H1 (cell line): ENCODE measurements at regions not wholly inside any gene's neighbourhood (a gene's known extent, or its start where the extent isn't known, plus 50 kb on each side); places are given as distances from the start of the nearest gene placed in this dataset.

Experiments
- CTCF ChIA-PET: fragments of 300-600 bp; sonication (Branson Sonifier 250); formaldehyde crosslinking; loops from one replicate; lab custom pipeline; 2021; ENCODE audit not compliant: partially characterized antibody; lab: Charles Lee
- POLR2A ChIA-PET: fragments of 300-600 bp; sonication (Branson Sonifier 250); formaldehyde crosslinking; loops from one replicate; lab custom pipeline; 2021; ENCODE audit warnings: inconsistent platforms; ENCODE audit not compliant: partially characterized antibody; lab: Charles Lee
- DNase-seq, 2 experiments: peaks; one replicate each; pipeline versions ENCODE4 v3.0.0 to v3.0.0-alpha.2; 2010 to 2022; ENCODE audit warnings: low spot score in 2 of 2, low read depth in 1 of 2, mixed read lengths in 1 of 2
- FAIRE-seq: peaks from 2 replicates; lab custom pipeline; 2011; peaks lifted over from hg19 to GRCh38; lab: Jason Lieb, UNC
- H2AFZ ChIP-seq: 2 replicates; pipeline ENCODE4 v1.8.1; 2012; ENCODE audit warnings: low read length, inconsistent platforms
- H2AK5ac ChIP-seq: 2 replicates; pipeline ENCODE4 v1.6.1; 2013; ENCODE audit warnings: low read depth, low read length
- H2BK120ac ChIP-seq: replicated peaks from 2 replicates; pipeline ENCODE3; 2013; ENCODE audit warnings: low read depth, low read length, inconsistent platforms
- H2BK12ac ChIP-seq: 2 replicates; pipeline ENCODE4 v1.6.1; 2013; ENCODE audit warnings: low read depth, low read length
- H2BK15ac ChIP-seq: 2 replicates; pipeline ENCODE4 v1.6.1; 2013; ENCODE audit warnings: low read length
- H2BK20ac ChIP-seq: 2 replicates; pipeline ENCODE4 v1.6.1; 2013; ENCODE audit warnings: low read length
- H2BK5ac ChIP-seq: 2 replicates; pipeline ENCODE4 v1.6.1; 2013; ENCODE audit warnings: low read depth, low read length
- H3K14ac ChIP-seq: 2 replicates; pipeline ENCODE4 v1.6.1; 2013; ENCODE audit warnings: inconsistent platforms; ENCODE audit not compliant: insufficient read length
- H3K18ac ChIP-seq: 2 replicates; pipeline ENCODE4 v1.6.1; 2013; ENCODE audit warnings: low read length; ENCODE audit errors: extremely low read depth
- H3K23ac ChIP-seq: 2 replicates; pipeline ENCODE4 v1.6.1; 2013; ENCODE audit warnings: inconsistent platforms; ENCODE audit not compliant: insufficient read length
- H3K23me2 ChIP-seq: 2 replicates; pipeline ENCODE4 v1.6.1; 2013; ENCODE audit warnings: low read depth, low read length
- H3K27ac ChIP-seq: 2 replicates; pipeline ENCODE4 v1.6.1; 2011; ENCODE audit warnings: low read depth, low read length, inconsistent platforms
- H3K27me3 ChIP-seq, 4 experiments: replicated peaks in 1 of 4; 1 replicate in 1 of 4; 2 replicates in 3 of 4; pipeline versions ENCODE4 v1.6.1 to v1.8.1; 2011 to 2013; ENCODE audit warnings: low read length in 3 of 4, mild to moderate bottlenecking in 3 of 4, inconsistent platforms in 2 of 4, mixed read lengths in 2 of 4, moderate library complexity in 1 of 4; ENCODE audit not compliant: control insufficient read depth in 3 of 4, insufficient read depth in 3 of 4; ENCODE audit errors: extremely low read depth in 1 of 4
- H3K36me3 ChIP-seq, 4 experiments: 2 replicates each; pipeline versions ENCODE4 v1.6.1 to v1.8.1; 2011 to 2013; ENCODE audit warnings: mild to moderate bottlenecking in 4 of 4, low read length in 3 of 4, moderate library complexity in 2 of 4, control low read depth in 1 of 4, inconsistent platforms in 1 of 4; ENCODE audit not compliant: insufficient read depth in 4 of 4, control insufficient read depth in 2 of 4
- H3K4ac ChIP-seq: replicated peaks from 2 replicates; pipeline ENCODE3; 2013; ENCODE audit warnings: low read length, low read depth, mixed read lengths, inconsistent platforms; ENCODE audit not compliant: insufficient read length
- H3K4me1 ChIP-seq, 4 experiments: replicated peaks in 1 of 4; 1 replicate in 1 of 4; 2 replicates in 3 of 4; pipeline versions ENCODE4 v1.6.1 to v1.8.1; 2011 to 2013; ENCODE audit warnings: low read length in 3 of 4, inconsistent platforms in 2 of 4, mixed read lengths in 1 of 4; ENCODE audit not compliant: insufficient read depth in 4 of 4, control insufficient read depth in 3 of 4
- H3K4me2 ChIP-seq, 2 experiments: 2 replicates each; pipeline versions ENCODE4 v1.6.1 to v1.8.1; 2011 to 2013; ENCODE audit warnings: low read depth in 2 of 2, low read length in 2 of 2, control low read depth in 1 of 2, inconsistent platforms in 1 of 2, mild to moderate bottlenecking in 1 of 2; ENCODE audit not compliant: insufficient read depth in 1 of 2
- H3K4me3 ChIP-seq, 4 experiments: fragments of 200-600, 300-600 bp in 1 of 4; sonication (generic), shearing (Covaris generic), sonication (Bioruptor Twin) in 1 of 4; 2 replicates each; pipeline versions ENCODE4 v1.5.1 to v1.8.1; 2011 to 2016; ENCODE audit warnings: low read length in 4 of 4, low read depth in 3 of 4, control low read depth in 2 of 4, inconsistent platforms in 2 of 4, mild to moderate bottlenecking in 2 of 4, mixed read lengths in 1 of 4, moderate library complexity in 1 of 4; ENCODE audit not compliant: insufficient read depth in 2 of 4; ENCODE audit errors: extremely low read depth in 1 of 4
- H3K56ac ChIP-seq: replicated peaks from 2 replicates; pipeline ENCODE3; 2013; ENCODE audit warnings: low read depth, mild to moderate bottlenecking, mixed read lengths, low read length, inconsistent platforms; ENCODE audit not compliant: insufficient read length
- H3K79me1 ChIP-seq: 2 replicates; pipeline ENCODE4 v1.6.1; 2013; ENCODE audit warnings: low read depth, low read length, control low read depth
- H3K79me2 ChIP-seq, 2 experiments: 2 replicates each; pipeline versions ENCODE4 v1.6.1 to v1.8.1; 2012 to 2013; ENCODE audit warnings: low read length in 2 of 2, mild to moderate bottlenecking in 2 of 2, inconsistent platforms in 1 of 2; ENCODE audit not compliant: insufficient read depth in 2 of 2, control insufficient read depth in 1 of 2
- H3K9ac ChIP-seq, 4 experiments: replicated peaks in 1 of 4; 1 replicate in 1 of 4; 2 replicates in 3 of 4; pipeline versions ENCODE4 v1.6.1 to v1.8.1; 2011 to 2013; ENCODE audit warnings: low read depth in 3 of 4, low read length in 3 of 4, control low read depth in 2 of 4, mild to moderate bottlenecking in 2 of 4, moderate library complexity in 2 of 4, inconsistent platforms in 1 of 4; ENCODE audit errors: extremely low read depth in 1 of 4
- H3K9me3 ChIP-seq, 2 experiments: 2 replicates each; pipeline versions ENCODE4 v1.6.1 to v1.8.1; 2012 to 2013; ENCODE audit warnings: mild to moderate bottlenecking in 2 of 2, moderate library complexity in 2 of 2, control low read depth in 1 of 2, inconsistent platforms in 1 of 2, low read depth in 1 of 2, low read length in 1 of 2, mixed read lengths in 1 of 2; ENCODE audit not compliant: insufficient read depth in 2 of 2
- H4K20me1 ChIP-seq, 2 experiments: replicated peaks in 1 of 2; 2 replicates each; pipeline versions ENCODE3 to v1.8.1; 2011 to 2013; ENCODE audit warnings: inconsistent platforms in 2 of 2, low read length in 2 of 2, mild to moderate bottlenecking in 1 of 2; ENCODE audit not compliant: insufficient read depth in 2 of 2, control insufficient read depth in 1 of 2
- H4K5ac ChIP-seq: 2 replicates; pipeline ENCODE4 v1.6.1; 2013; ENCODE audit warnings: low read length, low read depth, mixed read lengths, inconsistent platforms; ENCODE audit not compliant: insufficient read length
- H4K8ac ChIP-seq: 2 replicates; pipeline ENCODE4 v1.8.0; 2013; ENCODE audit warnings: mild to moderate bottlenecking, moderate library complexity, low read length, inconsistent platforms; ENCODE audit not compliant: insufficient read depth; ENCODE audit errors: extremely low read depth
- H4K91ac ChIP-seq: replicated peaks from 2 replicates; pipeline ENCODE3; 2013; ENCODE audit warnings: low read length, mixed read lengths, inconsistent platforms; ENCODE audit not compliant: insufficient read length
- CBX8 ChIP-seq: fragments of 300-800, 300-1000 bp; sonication (generic); IDR thresholded peaks from 2 replicates; pipeline ENCODE4 v1.7.1; 2016; ENCODE audit warnings: low read depth, low read length, borderline replicate concordance
- EP300 ChIP-seq, 2 experiments: IDR thresholded peaks; 1 replicate in 1 of 2; 2 replicates in 1 of 2; pipeline ENCODE4 v1.6.1; 2011 to 2012; ENCODE audit warnings: low read depth in 2 of 2, low read length in 2 of 2, mild to moderate bottlenecking in 2 of 2, borderline replicate concordance in 1 of 2, inconsistent platforms in 1 of 2, moderate library complexity in 1 of 2
- HDAC2 ChIP-seq, 2 experiments: fragments of 300-600 bp in 1 of 2; sonication (generic) in 1 of 2; IDR thresholded peaks; 2 replicates each; pipeline ENCODE4 v1.6.1; 2011 to 2012; ENCODE audit warnings: low read depth in 2 of 2, low read length in 2 of 2, mild to moderate bottlenecking in 2 of 2, moderate library complexity in 2 of 2, borderline replicate concordance in 1 of 2, inconsistent platforms in 1 of 2
- JUN ChIP-seq: IDR thresholded peaks from 2 replicates; pipeline ENCODE4 v1.6.1; 2011; ENCODE audit warnings: low read depth, mild to moderate bottlenecking, improper control_type of control experiment, low read length
- PHF8 ChIP-seq: fragments of 200-600 bp; sonication (generic); conservative IDR thresholded peaks from 2 replicates; pipeline ENCODE4 v1.7.1; 2012; ENCODE audit warnings: low read depth, mild to moderate bottlenecking, inconsistent platforms, low read length, moderate library complexity
- RXRA ChIP-seq: IDR thresholded peaks from 2 replicates; pipeline ENCODE4 v1.6.1; 2011; ENCODE audit warnings: low read depth, mild to moderate bottlenecking, low read length, moderate library complexity; ENCODE audit not compliant: insufficient read depth
- TAF7 ChIP-seq: optimal IDR thresholded peaks from 2 replicates; pipeline ENCODE3; 2011; ENCODE audit warnings: low read depth, mild to moderate bottlenecking, inconsistent platforms, low read length, moderate library complexity, borderline replicate concordance
- WGBS, 2 experiments: shearing (Covaris generic) in 1 of 2; methylation state at CpG; one replicate each; pipeline versions ENCODE4 v1.1.6 to v1.1.7; 2013 to 2015; ENCODE audit warnings: low lambda C conversion rate in 2 of 2, mixed read lengths in 2 of 2, inconsistent platforms in 1 of 2, low coverage in 1 of 2, missing lambda C conversion rate in 1 of 2; ENCODE audit not compliant: insufficient replicate concordance in 2 of 2, insufficient coverage in 1 of 2, insufficient read length in 1 of 2; ENCODE audit errors: extremely low coverage in 1 of 2, missing lambda C conversion rate in 1 of 2; 5-methylcytosine and 5-hydroxymethylcytosine counted together

DNA sequence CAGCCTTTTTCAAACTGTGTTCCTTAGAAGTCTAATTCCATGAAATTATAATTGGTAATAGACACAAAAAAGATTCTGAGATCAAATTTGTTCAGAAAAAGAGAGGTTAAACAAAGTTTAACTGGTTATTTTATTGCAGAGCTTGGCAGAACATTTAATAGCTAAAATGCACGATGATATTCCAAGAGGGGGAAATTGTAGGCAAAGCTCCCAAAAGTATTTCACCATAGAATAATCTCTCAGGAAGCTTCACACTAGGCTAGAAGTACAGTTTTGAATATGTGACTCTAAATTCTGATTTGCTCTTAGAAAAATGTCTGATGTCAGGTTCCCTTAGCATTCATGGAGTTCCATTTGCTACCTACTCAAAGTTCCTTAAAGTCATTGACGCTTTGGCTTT, 292.4 kb upstream of the SETBP1 start:
- H2BK20ac ChIP-seq: no peak overlapping the region
- no peaks in the 10 kb centered on the region for H3K9me3 ChIP-seq
- no peak overlapping the region for H2BK120ac ChIP-seq
- H4K91ac ChIP-seq: no peak overlapping the region
- ChIA-PET CTCF (interaction anchor here (0.6 to 1.2 kb wide), 3 partner anchors 20 to 996 kb away, joined by 3 read pairs; no protein-coding TSS in a partner anchor), POLR2A (no interaction called here)
- no peaks in the 10 kb centered on the region for H3K36me3 ChIP-seq
- H4K20me1 ChIP-seq: no peaks in the 10 kb centered on the region
- no peak overlapping the region for H2BK12ac ChIP-seq
- no peaks in the 10 kb centered on the region for H3K79me1 ChIP-seq
- H3K9ac ChIP-seq: no peak overlapping the region
- no peak for FAIRE-seq
- WGBS, 2 experiments: 86% methylated on average over 2 of the region's 2 CpGs; no CpG with 5 or more reads in 1 of the 2 experiments
- DNase-seq: no peak
- H3K23ac ChIP-seq: no peak overlapping the region
- H4K5ac ChIP-seq: no peak overlapping the region
- H3K79me2 ChIP-seq: no peaks in the 10 kb centered on the region
- no peak overlapping the region for H3K4me2 ChIP-seq
- H3K14ac ChIP-seq: no peak overlapping the region
- H2AFZ ChIP-seq: no peak overlapping the region
- no peak overlapping the region for H3K4me3 ChIP-seq
- no peak overlapping the region for H3K27ac ChIP-seq
- no peak overlapping the region for H3K56ac ChIP-seq
- H4K8ac ChIP-seq: no peak overlapping the region
- H3K23me2 ChIP-seq: no peaks in the 10 kb centered on the region
- no peak overlapping the region for H2AK5ac ChIP-seq
- no peak overlapping the region for H2BK15ac ChIP-seq
- peaks cover 0 to 3% (median 0%) of the 10 kb centered on the region in 4 experiments; a peak in 1 of 7 replicates for H3K4me1 ChIP-seq
- no peak overlapping the region for H3K18ac ChIP-seq
- H3K4ac ChIP-seq: no peak overlapping the region
- H3K27me3 ChIP-seq: no peaks in the 10 kb centered on the region
- H2BK5ac ChIP-seq: no peak overlapping the region
- no peak for TF ChIP-seq CBX8
- no peak for TF ChIP-seq EP300 (IDR thresholded peaks at IDR 0.05; ENCODE audit: borderline replicate concordance in 1 of 2, low read depth in 2 of 2, low read length in 2 of 2)
- TF ChIP-seq RXRA: no peak
- no peak for TF ChIP-seq JUN
- TF ChIP-seq TAF7: no peak
- TF ChIP-seq PHF8: no peak
- no peak for TF ChIP-seq HDAC2 (IDR thresholded peaks at IDR 0.05; ENCODE audit: borderline replicate concordance in 1 of 2, low read depth in 2 of 2, low read length in 2 of 2)
